KMS-11 (cell line): ENCODE measurements at regions not wholly inside any gene's neighbourhood (a gene's known extent, or its start where the extent isn't known, plus 50 kb on each side); places are given as distances from the start of the nearest gene placed in this dataset.

Source experiments
- H2AFZ ChIP-seq: fragments of 200-600 bp; sonication (generic); 2 replicates; pipeline ENCODE4 v1.6.1; 2016; ENCODE audit warnings: antibody characterized with exemption, mixed run types, low read depth
- H3K27ac ChIP-seq: fragments of 200-600 bp; sonication (generic); 2 replicates; pipeline ENCODE4 v1.6.1; 2016; ENCODE audit warnings: mild to moderate bottlenecking, mixed run types
- H3K27me3 ChIP-seq: fragments of 200-600 bp; sonication (generic); 2 replicates; pipeline ENCODE4 v1.6.1; 2017; ENCODE audit warnings: mild to moderate bottlenecking, low read depth, mixed run types, moderate library complexity; ENCODE audit not compliant: insufficient read depth
- H3K36me3 ChIP-seq: fragments of 200-600 bp; sonication (generic); 2 replicates; pipeline ENCODE4 v1.6.1; 2017; ENCODE audit warnings: mild to moderate bottlenecking, mixed run types; ENCODE audit not compliant: insufficient read depth
- H3K4me1 ChIP-seq: fragments of 200-600 bp; sonication (generic); 2 replicates; pipeline ENCODE4 v1.6.1; 2016; ENCODE audit warnings: mild to moderate bottlenecking, low read depth, mixed run types; ENCODE audit not compliant: poor library complexity, severe bottlenecking
- H3K4me2 ChIP-seq: fragments of 200-600 bp; sonication (generic); 2 replicates; pipeline ENCODE4 v1.7.0; 2016; ENCODE audit warnings: mild to moderate bottlenecking, mixed run types
- H3K4me3 ChIP-seq: fragments of 200-600 bp; sonication (generic); IDR thresholded peaks from 2 replicates; pipeline ENCODE4 v1.6.1; 2017; ENCODE audit warnings: low read depth, low read length, mixed read lengths; ENCODE audit not compliant: insufficient read depth
- H3K79me2 ChIP-seq: fragments of 200-600 bp; sonication (generic); 2 replicates; pipeline ENCODE4 v1.6.1; 2016; ENCODE audit warnings: low read depth, mixed run types; ENCODE audit not compliant: insufficient read depth
- H3K9ac ChIP-seq: fragments of 200-600 bp; sonication (generic); 2 replicates; pipeline ENCODE4 v1.6.1; 2016; ENCODE audit warnings: mild to moderate bottlenecking, mixed run types
- H4K20me1 ChIP-seq: fragments of 200-600 bp; sonication (generic); 2 replicates; pipeline ENCODE4 v1.6.1; 2016; ENCODE audit warnings: mild to moderate bottlenecking, mixed run types; ENCODE audit not compliant: insufficient read depth
- TF ChIP-seq, protein P1 (sequence below): fragments of 200-600 bp; sonication (generic); conservative IDR thresholded peaks from 2 replicates; pipeline ENCODE4 v1.6.1; 2017; ENCODE audit warnings: low read depth, mild to moderate bottlenecking, antibody characterized with exemption, low read length, moderate library complexity, mixed read lengths

DNA sequence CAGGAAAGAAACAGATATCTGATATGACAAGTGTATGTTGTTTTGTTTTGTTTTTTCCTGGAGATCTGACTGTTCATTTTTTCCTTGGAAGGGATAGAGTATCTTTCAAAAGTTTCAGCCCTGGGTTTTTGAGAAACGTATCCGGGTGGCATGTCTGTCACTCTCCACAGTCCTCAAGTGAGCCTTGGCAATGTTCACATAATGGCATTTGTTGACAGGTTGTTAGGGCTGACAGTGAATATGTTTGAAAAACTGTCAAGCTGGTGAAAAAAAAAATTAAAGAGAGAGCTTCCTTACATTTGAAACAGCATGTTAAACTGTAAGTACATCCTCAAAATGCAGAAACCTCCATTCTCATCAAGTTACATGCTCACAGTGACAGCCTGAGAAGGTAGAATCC lies 113.0 kb upstream of the DYNLRB2 start:
- Histone ChIP-seq H4K20me1 (no peaks in the 10 kb centered on the region), H3K36me3 (no peaks in the 10 kb centered on the region), H2AFZ (no peak overlapping the region), H3K27me3 (no peaks in the 10 kb centered on the region), H3K4me2 (no peak overlapping the region), H3K4me1 (no peaks in the 10 kb centered on the region), H3K9ac (no peak overlapping the region), H3K79me2 (no peaks in the 10 kb centered on the region), H3K27ac (no peak overlapping the region), H3K4me3 (no peak overlapping the region)
- TF ChIP-seq, protein P1, sequence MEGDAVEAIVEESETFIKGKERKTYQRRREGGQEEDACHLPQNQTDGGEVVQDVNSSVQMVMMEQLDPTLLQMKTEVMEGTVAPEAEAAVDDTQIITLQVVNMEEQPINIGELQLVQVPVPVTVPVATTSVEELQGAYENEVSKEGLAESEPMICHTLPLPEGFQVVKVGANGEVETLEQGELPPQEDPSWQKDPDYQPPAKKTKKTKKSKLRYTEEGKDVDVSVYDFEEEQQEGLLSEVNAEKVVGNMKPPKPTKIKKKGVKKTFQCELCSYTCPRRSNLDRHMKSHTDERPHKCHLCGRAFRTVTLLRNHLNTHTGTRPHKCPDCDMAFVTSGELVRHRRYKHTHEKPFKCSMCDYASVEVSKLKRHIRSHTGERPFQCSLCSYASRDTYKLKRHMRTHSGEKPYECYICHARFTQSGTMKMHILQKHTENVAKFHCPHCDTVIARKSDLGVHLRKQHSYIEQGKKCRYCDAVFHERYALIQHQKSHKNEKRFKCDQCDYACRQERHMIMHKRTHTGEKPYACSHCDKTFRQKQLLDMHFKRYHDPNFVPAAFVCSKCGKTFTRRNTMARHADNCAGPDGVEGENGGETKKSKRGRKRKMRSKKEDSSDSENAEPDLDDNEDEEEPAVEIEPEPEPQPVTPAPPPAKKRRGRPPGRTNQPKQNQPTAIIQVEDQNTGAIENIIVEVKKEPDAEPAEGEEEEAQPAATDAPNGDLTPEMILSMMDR: no peak

DNA sequence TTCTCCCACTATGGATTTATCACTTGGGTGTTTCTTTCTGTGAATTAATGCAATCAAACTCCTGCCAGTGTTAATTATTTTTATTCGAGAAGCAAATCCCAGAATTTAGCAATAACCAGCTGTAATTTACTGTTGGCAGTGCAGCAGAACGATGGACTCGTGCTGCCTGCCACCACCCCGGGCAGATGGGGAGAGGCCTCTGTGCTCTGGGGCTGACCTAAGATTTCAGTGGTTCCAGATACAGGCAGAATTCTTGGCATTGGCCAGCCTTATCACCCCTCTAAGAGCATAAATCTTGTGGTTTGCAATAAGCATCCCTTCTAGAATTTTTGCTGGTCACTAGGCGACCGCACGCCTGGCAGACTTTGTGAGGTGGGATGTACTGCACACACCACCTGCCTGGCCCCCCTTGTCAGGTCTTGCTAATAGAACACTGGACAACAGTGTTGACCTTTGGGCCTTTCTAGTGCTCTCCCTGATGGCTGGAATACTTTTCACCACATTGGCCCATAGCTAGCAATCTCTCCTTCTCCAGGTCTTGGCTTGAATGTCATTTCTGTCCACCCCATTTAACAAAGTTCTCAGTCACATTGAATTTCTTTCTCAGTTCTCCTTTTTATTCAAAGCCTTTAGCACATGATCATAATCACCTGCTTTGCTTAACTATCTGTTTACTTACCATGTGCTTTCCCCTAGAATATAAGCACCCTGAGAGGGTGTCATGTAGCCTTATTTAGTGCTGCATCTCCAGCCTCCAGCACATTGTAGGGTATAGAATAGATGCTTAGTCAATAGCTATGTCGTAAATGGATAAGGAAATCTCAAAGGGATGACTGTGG lies 122.1 kb upstream of the DYNLRB2 start:
- H3K4me1 ChIP-seq: no peaks in the 10 kb centered on the region
- no peak overlapping the region for H3K27ac ChIP-seq
- H2AFZ ChIP-seq: no peak overlapping the region
- H3K36me3 ChIP-seq: no peaks in the 10 kb centered on the region
- no peak overlapping the region for H3K9ac ChIP-seq
- TF ChIP-seq, protein P1: no peak
- no peak overlapping the region for H3K4me2 ChIP-seq
- H3K4me3 ChIP-seq: no peak overlapping the region
- no peaks in the 10 kb centered on the region for H3K79me2 ChIP-seq
- no peaks in the 10 kb centered on the region for H4K20me1 ChIP-seq
- H3K27me3 ChIP-seq: no peaks in the 10 kb centered on the region

DNA sequence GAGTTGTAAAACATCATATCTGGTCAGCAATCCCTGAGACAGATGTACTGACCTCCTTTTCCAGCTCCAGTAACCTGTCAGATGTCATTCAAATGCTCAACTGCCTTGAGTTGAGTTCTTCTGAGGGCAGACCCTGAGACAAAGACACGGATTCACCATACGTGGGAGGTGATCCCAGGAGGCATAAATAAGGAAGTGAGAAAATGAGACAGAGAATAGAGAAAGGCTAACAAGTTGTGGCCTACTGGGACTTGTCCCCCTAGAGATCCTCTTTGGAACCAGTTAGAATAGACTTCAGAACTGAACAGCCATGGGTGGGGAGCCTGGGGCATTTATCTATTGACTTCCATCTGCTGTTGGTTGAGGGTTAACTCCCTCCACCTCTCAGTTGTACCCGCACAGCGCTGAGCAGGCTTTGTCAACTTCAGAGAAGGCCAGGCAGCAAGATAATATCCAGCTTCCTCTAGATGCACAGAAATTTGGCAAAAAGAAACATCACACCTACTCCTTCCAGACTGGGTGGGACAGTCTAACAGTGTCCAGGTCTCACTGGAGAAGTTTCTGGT lies 123.0 kb upstream of the DYNLRB2 start:
- H3K4me2 ChIP-seq: no peak overlapping the region
- H3K27me3 ChIP-seq: no peaks in the 10 kb centered on the region
- no peak overlapping the region for H3K27ac ChIP-seq
- H3K4me1 ChIP-seq: no peaks in the 10 kb centered on the region
- H3K36me3 ChIP-seq: no peaks in the 10 kb centered on the region
- TF ChIP-seq, protein P1: no peak
- no peaks in the 10 kb centered on the region for H3K79me2 ChIP-seq
- no peaks in the 10 kb centered on the region for H4K20me1 ChIP-seq
- no peak overlapping the region for H2AFZ ChIP-seq
- no peak overlapping the region for H3K4me3 ChIP-seq
- H3K9ac ChIP-seq: no peak overlapping the region

DNA sequence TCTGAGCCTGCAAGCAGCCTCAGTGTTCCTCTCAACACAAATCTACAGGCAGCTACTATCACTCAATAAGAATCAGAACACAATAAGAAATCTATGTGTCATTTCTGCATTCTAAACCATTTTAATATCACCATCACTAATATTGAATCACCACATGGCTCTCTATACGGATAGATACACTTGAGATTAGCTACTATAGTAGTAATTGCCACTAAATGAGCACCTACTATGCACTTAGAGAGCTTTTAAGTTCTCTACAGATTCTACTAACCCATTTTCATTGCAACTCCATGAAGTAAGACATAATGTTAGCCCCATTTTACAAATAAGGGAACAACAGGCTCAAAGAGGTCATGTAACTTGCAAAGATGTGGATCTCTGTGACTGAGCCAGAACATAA lies 132.8 kb upstream of the DYNLRB2 start:
- Histone ChIP-seq H3K36me3 (no peaks in the 10 kb centered on the region), H3K27me3 (no peaks in the 10 kb centered on the region), H3K79me2 (no peaks in the 10 kb centered on the region), H3K4me3 (no peak overlapping the region), H3K4me2 (no peak overlapping the region), H3K4me1 (no peaks in the 10 kb centered on the region), H3K9ac (no peak overlapping the region), H3K27ac (no peak overlapping the region), H2AFZ (no peak overlapping the region), H4K20me1 (no peaks in the 10 kb centered on the region)
- TF ChIP-seq, protein P1: no peak
